Loucy (cell line): ENCODE measurements at regions not wholly inside any gene's neighbourhood (a gene's known extent, or its start where the extent isn't known, plus 50 kb on each side); places are given as distances from the start of the nearest gene placed in this dataset.

Source experiments
- H2AFZ ChIP-seq: fragments of 200-600 bp; sonication (generic); 2 replicates; pipeline ENCODE4 v1.6.0; 2016; ENCODE audit warnings: antibody characterized with exemption, mild to moderate bottlenecking, low read length, moderate library complexity
- H3F3A ChIP-seq: fragments of 200-600 bp; 2 replicates; pipeline ENCODE4 v1.6.0; 2016; ENCODE audit warnings: antibody characterized with exemption, low read depth, mild to moderate bottlenecking
- H3K27me3 ChIP-seq: fragments of 200-600 bp; sonication (generic); 2 replicates; pipeline ENCODE4 v1.6.1; 2014; ENCODE audit warnings: low read length, mild to moderate bottlenecking; ENCODE audit not compliant: insufficient read depth, poor library complexity, severe bottlenecking
- H3K36me3 ChIP-seq: fragments of 200-600 bp; sonication (generic); 2 replicates; pipeline ENCODE4 v1.6.1; 2016; ENCODE audit warnings: low read length; ENCODE audit not compliant: insufficient read depth
- H3K4me1 ChIP-seq: fragments of 200-600 bp; sonication (generic); 2 replicates; pipeline ENCODE4 v1.5.1; 2014; ENCODE audit warnings: low read length, mild to moderate bottlenecking; ENCODE audit not compliant: insufficient read depth, poor library complexity, severe bottlenecking
- H3K4me2 ChIP-seq: fragments of 200-600 bp; sonication (generic); 2 replicates; pipeline ENCODE4 v1.6.0; 2014; ENCODE audit warnings: antibody characterized with exemption, low read length, low read depth, mild to moderate bottlenecking; ENCODE audit not compliant: poor library complexity, severe bottlenecking
- H3K4me3 ChIP-seq: fragments of 200-600 bp; sonication (generic); 2 replicates; pipeline ENCODE4 v1.5.1; 2014; ENCODE audit warnings: low read length, mild to moderate bottlenecking, mixed read lengths; ENCODE audit not compliant: poor library complexity, severe bottlenecking
- H3K79me2 ChIP-seq: fragments of 200-600 bp; sonication (generic); 2 replicates; pipeline ENCODE4 v1.6.1; 2014; ENCODE audit warnings: low read length; ENCODE audit not compliant: insufficient read depth
- H3K9ac ChIP-seq: fragments of 200-600 bp; sonication (generic); 2 replicates; pipeline ENCODE4 v1.6.0; 2014; ENCODE audit warnings: mild to moderate bottlenecking, low read depth, low read length, moderate library complexity; ENCODE audit not compliant: poor library complexity, severe bottlenecking
- H3K9me2 ChIP-seq: fragments of 200-600 bp; sonication (generic); replicated peaks from 2 replicates; pipeline ENCODE4 v1.6.1; 2016; ENCODE audit warnings: low read depth, low read length, mixed read lengths
- H3K9me3 ChIP-seq: fragments of 200-600 bp; sonication (generic); 2 replicates; pipeline ENCODE4 v1.6.1; 2014; ENCODE audit warnings: mild to moderate bottlenecking, antibody characterized with exemption, low read length, low read depth; ENCODE audit not compliant: insufficient read depth
- H4K20me1 ChIP-seq: fragments of 200-600 bp; sonication (generic); 2 replicates; pipeline ENCODE4 v1.6.0; 2014; ENCODE audit warnings: antibody characterized with exemption, low read length, mild to moderate bottlenecking; ENCODE audit not compliant: insufficient read depth, poor library complexity, severe bottlenecking
- CTCF ChIP-seq: fragments of 200-600 bp; sonication (generic); conservative IDR thresholded peaks from 2 replicates; pipeline ENCODE4 v1.5.1; 2014; ENCODE audit warnings: mild to moderate bottlenecking, antibody characterized with exemption, low read length
- EZH2phosphoT487 ChIP-seq: fragments of 200-600 bp; IDR thresholded peaks from 2 replicates; pipeline ENCODE4 v1.6.1; 2018; ENCODE audit warnings: antibody characterized with exemption, mild to moderate bottlenecking, moderate library complexity, borderline replicate concordance

GRCh38 chr6:139686308-139686707 lies 311.9 kb upstream of the CITED2 start:
- no peaks in the 10 kb centered on the region for H3F3A ChIP-seq
- no peaks in the 10 kb centered on the region for H3K9me2 ChIP-seq
- TF ChIP-seq CTCF (no peak), EZH2phosphoT487 (no peak)
- no peaks in the 10 kb centered on the region for H3K36me3 ChIP-seq
- H3K4me3 ChIP-seq: no peak overlapping the region
- H3K4me1 ChIP-seq: no peaks in the 10 kb centered on the region
- no peaks in the 10 kb centered on the region for H3K79me2 ChIP-seq
- H2AFZ ChIP-seq: no peak overlapping the region
- no peaks in the 10 kb centered on the region for H3K27me3 ChIP-seq
- no peak overlapping the region for H3K4me2 ChIP-seq
- no peaks in the 10 kb centered on the region for H3K9me3 ChIP-seq
- H4K20me1 ChIP-seq: no peaks in the 10 kb centered on the region
- H3K9ac ChIP-seq: no peak overlapping the region

- H3K36me3 ChIP-seq: no peaks in the 10 kb centered on the region
These were observed 310.6 kb upstream of the CITED2 start for GRCh38 chr6:139685009-139685408.

GRCh38 chr6:139680819-139681218 lies 306.4 kb upstream of the CITED2 start:
- Histone ChIP-seq H3K4me2 (no peak overlapping the region), H3K9me2 (no peaks in the 10 kb centered on the region), H3K27me3 (no peaks in the 10 kb centered on the region), H3K4me3 (no peak overlapping the region), H3K9me3 (no peaks in the 10 kb centered on the region), H3K4me1 (no peaks in the 10 kb centered on the region), H3F3A (no peaks in the 10 kb centered on the region), H3K9ac (no peak overlapping the region), H4K20me1 (no peaks in the 10 kb centered on the region), H2AFZ (no peak overlapping the region), H3K36me3 (no peaks in the 10 kb centered on the region), H3K79me2 (no peaks in the 10 kb centered on the region)
- TF ChIP-seq EZH2phosphoT487: no peak
- TF ChIP-seq CTCF: no peak

More at GRCh38 chr6:139685009-139685408, 310.6 kb upstream of the CITED2 start:
- Histone ChIP-seq H2AFZ (no peak overlapping the region), H3K9me2 (no peaks in the 10 kb centered on the region), H3K27me3 (no peaks in the 10 kb centered on the region), H3K4me1 (no peaks in the 10 kb centered on the region), H4K20me1 (no peaks in the 10 kb centered on the region), H3F3A (no peaks in the 10 kb centered on the region), H3K4me2 (no peak overlapping the region), H3K79me2 (no peaks in the 10 kb centered on the region), H3K9me3 (no peaks in the 10 kb centered on the region), H3K4me3 (no peak overlapping the region), H3K9ac (no peak overlapping the region)
- TF ChIP-seq CTCF (no peak), EZH2phosphoT487 (no peak)
